Psoas muscle (tissue), 7 donors: ENCODE measurements at regions not wholly inside any gene's neighbourhood (a gene's known extent, or its start where the extent isn't known, plus 50 kb on each side); places are given as distances from the start of the nearest gene placed in this dataset.

ENCODE experiments used
- ATAC-seq, 4 donors: fragments of 200-7000 bp; cut with Tn5 transposase; one replicate each; pipeline ENCODE4 v1.9.1; 2020; ENCODE audit warnings: moderate library complexity in 3 of 4, mild to moderate bottlenecking in 2 of 4
- DNase-seq, 2 donors: peaks; one replicate each; pipeline ENCODE4 v3.0.0-alpha.2; 2020
- H3K27ac ChIP-seq: fragments of 200-600 bp; one replicate; pipeline ENCODE4 v1.8.0; 2022
- H3K27me3 ChIP-seq, 3 donors: fragments of 200-600 bp in 1 of 3; one replicate each; pipeline versions ENCODE4 v1.6.1 to v1.8.0; 2013 to 2022; ENCODE audit warnings: low read length in 2 of 3, mild to moderate bottlenecking in 2 of 3, moderate library complexity in 1 of 3; ENCODE audit not compliant: insufficient read depth in 3 of 3
- H3K36me3 ChIP-seq, 2 donors: fragments of 200-600 bp in 1 of 2; one replicate each; pipeline versions ENCODE4 v1.6.1 to v1.8.0; 2013 to 2022; ENCODE audit warnings: low read depth in 1 of 2, mild to moderate bottlenecking in 1 of 2, moderate library complexity in 1 of 2; ENCODE audit not compliant: insufficient read depth in 1 of 2
- H3K4me1 ChIP-seq: fragments of 200-600 bp; one replicate; pipeline ENCODE4 v1.8.0; 2022
- H3K4me3 ChIP-seq: fragments of 200-600 bp; one replicate; pipeline ENCODE4 v1.8.0; 2022; ENCODE audit warnings: mild to moderate bottlenecking
- H3K9me3 ChIP-seq: fragments of 200-600 bp; one replicate; pipeline ENCODE4 v1.8.0; 2022
- CTCF ChIP-seq: fragments of 200-600 bp; IDR thresholded peaks from one replicate; pipeline ENCODE4 v1.8.0; 2022; ENCODE audit warnings: antibody characterized with exemption
- WGBS, 3 donors: extraction: QIAGEN DNeasy Blood & Tissue Kit; methylation state at CpG; one replicate each; pipeline versions ENCODE4 v1.1.6 to v1.1.7; 2013; 5-methylcytosine and 5-hydroxymethylcytosine counted together
- intact Hi-C, 2 donors: fragments of 100-400 bp; cut with DNase I; formaldehyde crosslinking; loops; one replicate each; pipeline versions ENCODE4 v1.11.0 to v1.14.2; 2022
- donor health status: healthy with polysubstance abuse.
- donor health status: DM: no; HTN: no; CAD: no; lungs with moderate emphysema.
- donor health status: Bipolar disorder and iron deficiency.
- donor health status: healthy.
- donor health status: DM: yes; HTN: yes; CAD: no.
- donor health status: DM: no; HTN: no; CAD: no.
- donor health status: DM: yes; HTN: yes; CAD: no.

DNA sequence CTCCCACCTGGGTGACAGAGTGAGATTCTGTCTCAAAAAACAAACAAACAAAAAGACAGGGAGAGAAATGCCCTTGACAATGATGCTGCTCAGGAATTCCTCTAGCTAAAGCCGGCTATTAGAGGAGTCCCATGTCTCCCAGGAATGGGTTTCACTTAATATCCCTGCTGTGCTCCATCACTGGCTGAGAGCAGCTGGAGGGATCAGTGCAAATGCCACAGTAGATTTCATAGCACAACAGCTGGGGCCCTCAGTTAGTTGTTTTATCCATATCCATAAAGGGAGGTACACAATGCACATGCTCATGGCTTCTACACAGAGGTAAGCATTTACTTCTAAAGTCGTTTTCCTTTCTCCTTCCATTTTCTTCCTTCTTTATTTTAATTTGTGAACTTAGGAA lies 742.0 kb upstream of the POU3F2 start:
- Histone ChIP-seq H3K9me3 (no peaks in the 10 kb centered on the region), H3K27ac (no peak overlapping the region), H3K27me3 (no peaks in the 10 kb centered on the region), H3K36me3 (no peaks in the 10 kb centered on the region), H3K4me3 (no peak overlapping the region), H3K4me1 (no peaks in the 10 kb centered on the region)
- 18 to 31% (median 23%) methylated on average over 2 of the region's 2 CpGs for WGBS, 3 donors
- TF ChIP-seq CTCF, result no peak
- intact Hi-C loops, result no loop called here
- DNase-seq (no peak), ATAC-seq (no peak)

DNA sequence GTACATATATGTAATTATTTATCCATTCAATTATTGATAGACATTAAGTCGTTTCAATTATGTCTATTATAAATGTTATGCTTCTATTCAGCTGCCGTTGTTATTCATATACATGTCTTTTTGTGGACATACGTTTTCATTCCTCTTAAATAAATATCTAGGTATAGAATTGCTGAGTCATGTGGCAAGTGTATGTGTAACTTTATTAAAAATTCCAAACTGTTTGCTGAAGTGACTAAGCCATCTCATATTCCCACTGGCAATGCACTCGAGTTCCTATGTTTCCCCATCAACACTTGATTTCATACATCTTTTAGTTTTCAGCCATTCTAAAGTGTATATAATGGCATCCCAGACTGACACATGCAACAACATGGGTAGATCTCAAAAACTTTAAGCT lies 739.7 kb upstream of the POU3F2 start:
- Histone ChIP-seq H3K9me3 (no peaks in the 10 kb centered on the region), H3K4me1 (no peaks in the 10 kb centered on the region), H3K36me3 (no peaks in the 10 kb centered on the region), H3K27me3 (no peaks in the 10 kb centered on the region), H3K27ac (no peak overlapping the region), H3K4me3 (no peak overlapping the region)
- intact Hi-C loops, result no loop called here
- ATAC-seq, result no peak
- WGBS, 3 donors, result 61 to 74% (median 62%) methylated on average over 4 of the region's 4 CpGs
- no peak for TF ChIP-seq CTCF
- DNase-seq, result no peak

DNA sequence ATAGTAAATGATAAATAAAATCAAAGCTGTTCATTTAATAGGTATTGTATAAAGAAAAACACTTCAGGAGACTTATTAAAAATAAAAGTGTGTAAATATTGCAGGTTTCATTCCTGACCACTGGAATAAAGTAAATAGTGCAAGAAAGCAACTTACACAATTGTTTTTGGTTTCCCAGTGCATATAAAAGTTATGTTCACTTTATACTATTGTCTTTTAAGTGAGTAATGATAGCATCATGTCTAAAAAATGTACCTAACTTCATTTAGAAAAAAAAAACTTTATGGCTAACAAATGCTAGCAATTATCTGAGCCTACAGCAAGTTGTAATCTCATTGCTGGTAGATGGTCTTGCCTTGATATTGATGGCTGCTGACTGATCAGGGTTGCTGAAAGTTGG lies 726.6 kb upstream of the POU3F2 start:
- Histone ChIP-seq H3K9me3 (no peaks in the 10 kb centered on the region), H3K27ac (no peak overlapping the region)

DNA sequence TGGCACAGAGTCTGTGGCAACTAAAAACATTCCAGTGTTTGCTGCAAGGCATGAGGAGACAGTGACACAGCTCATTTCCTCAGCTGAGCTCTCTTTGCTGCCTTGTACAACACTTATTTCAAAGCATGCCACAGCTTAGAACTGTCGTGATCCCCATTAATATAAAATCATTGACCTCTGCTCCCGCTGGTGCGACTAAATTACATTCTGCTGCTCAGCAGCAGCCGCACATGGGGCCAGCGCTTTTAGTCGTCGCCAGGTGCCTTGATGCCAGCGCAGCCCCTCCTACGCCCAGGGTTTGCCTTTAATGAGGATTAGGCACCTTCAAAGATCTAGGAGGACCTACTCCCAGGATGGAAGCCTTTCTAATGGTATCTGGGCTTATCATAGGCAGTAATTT lies 717.9 kb upstream of the POU3F2 start:
- no peaks in the 10 kb centered on the region for H3K4me1 ChIP-seq
- no peak for TF ChIP-seq CTCF
- no peaks in the 10 kb centered on the region for H3K36me3 ChIP-seq
- no peaks in the 10 kb centered on the region for H3K9me3 ChIP-seq
- WGBS, 3 donors, result 51 to 57% (median 55%) methylated on average over 9 of the region's 9 CpGs
- DNase-seq (no peak), ATAC-seq (no peak)
- no peaks in the 10 kb centered on the region for H3K27me3 ChIP-seq
- intact Hi-C loops, result no loop called here
- no peak overlapping the region for H3K4me3 ChIP-seq
- no peak overlapping the region for H3K27ac ChIP-seq

More for the DNA sequence above, 726.6 kb upstream of the POU3F2 start:
- intact Hi-C loops, result no loop called here
- H3K27me3 ChIP-seq, result no peaks in the 10 kb centered on the region
- DNase-seq, result no peak
- no peaks in the 10 kb centered on the region for H3K4me1 ChIP-seq
- TF ChIP-seq CTCF, result no peak
- no peak for ATAC-seq
- H3K4me3 ChIP-seq, result no peak overlapping the region
- H3K36me3 ChIP-seq, result no peaks in the 10 kb centered on the region

- Histone ChIP-seq H3K4me3 (no peak overlapping the region), H3K27ac (no peak overlapping the region), H3K27me3 (no peaks in the 10 kb centered on the region), H3K9me3 (no peaks in the 10 kb centered on the region), H3K36me3 (no peaks in the 10 kb centered on the region), H3K4me1 (no peaks in the 10 kb centered on the region)
- no peak for DNase-seq
- ATAC-seq, result no peak
- intact Hi-C loops, result no loop called here
- 0 to 79% (median 37%) methylated on average over 1 of the region's 1 CpG for WGBS, 3 donors
- TF ChIP-seq CTCF, result no peak
Observed at GRCh38 chr6:98117068-98117467, 717.3 kb upstream of the POU3F2 start.
